Gastrocnemius medialis (tissue), 4 donors: ENCODE measurements at regions not wholly inside any gene's neighbourhood (a gene's known extent, or its start where the extent isn't known, plus 50 kb on each side); places are given as distances from the start of the nearest gene placed in this dataset.

Experiments
- CTCF ChIP-seq, 5 experiments: fragments of 450-650 bp in 3 of 5; fragments of 200-600 bp in 2 of 5; sonication (generic) in 2 of 5; IDR thresholded peaks in 4 of 5; conservative IDR thresholded peaks in 1 of 5; 1 replicate in 4 of 5; 2 replicates in 1 of 5; pipeline ENCODE4 v1.5.1; 2016 to 2019; ENCODE audit warnings: antibody characterized with exemption in 5 of 5, mild to moderate bottlenecking in 3 of 5, moderate library complexity in 3 of 5
- POLR2A ChIP-seq, 2 donors: fragments of 450-650 bp; IDR thresholded peaks; one replicate each; pipeline ENCODE4 v1.6.1; 2017; ENCODE audit warnings: antibody characterized with exemption in 2 of 2, mild to moderate bottlenecking in 2 of 2, moderate library complexity in 2 of 2

- TF ChIP-seq CTCF (IDR thresholded peaks at IDR 0.05 in 4 of 5, conservative IDR thresholded peaks at IDR 0.05 in 1 of 5): no peak
- TF ChIP-seq POLR2A (IDR thresholded peaks at IDR 0.05): no peak
Observed at GRCh38 chr3:20503394-20504082, 317.5 kb upstream of the SGO1 start.
